Skeletal muscle tissue (tissue), 3 donors: ENCODE measurements at regions not wholly inside any gene's neighbourhood (a gene's known extent, or its start where the extent isn't known, plus 50 kb on each side); places are given as distances from the start of the nearest gene placed in this dataset.
A peak's percentile ranks its signal among the peaks of the same experiment; 100 is the strongest.

Experiments
- H3K27ac ChIP-seq: one replicate; pipeline ENCODE4 v1.7.0; 2013; ENCODE audit warnings: mild to moderate bottlenecking, low read depth, low read length, inconsistent platforms
- H3K27me3 ChIP-seq, 3 donors: one replicate each; pipeline ENCODE4 v1.7.0; 2013; ENCODE audit warnings: low read length in 3 of 3; ENCODE audit not compliant: control insufficient read depth in 3 of 3, insufficient read depth in 3 of 3
- H3K36me3 ChIP-seq, 3 donors: one replicate each; pipeline ENCODE4 v1.7.0; 2013; ENCODE audit warnings: low read length in 3 of 3; ENCODE audit not compliant: control insufficient read depth in 3 of 3, insufficient read depth in 3 of 3
- H3K4me1 ChIP-seq, 3 donors: one replicate each; pipeline ENCODE4 v1.7.0; 2013; ENCODE audit warnings: low read length in 3 of 3, mild to moderate bottlenecking in 3 of 3; ENCODE audit not compliant: control insufficient read depth in 3 of 3, insufficient read depth in 3 of 3
- H3K4me3 ChIP-seq, 3 donors: one replicate each; pipeline ENCODE4 v1.7.0; 2013; ENCODE audit warnings: low read length in 3 of 3
- H3K9ac ChIP-seq, 3 donors: one replicate each; pipeline ENCODE4 v1.7.0; 2013; ENCODE audit warnings: low read length in 3 of 3, mild to moderate bottlenecking in 3 of 3, moderate library complexity in 2 of 3, low read depth in 1 of 3
- H3K9me3 ChIP-seq, 3 donors: one replicate each; pipeline ENCODE4 v1.7.0; 2013; ENCODE audit warnings: low read length in 3 of 3; ENCODE audit not compliant: control insufficient read depth in 3 of 3
- donor health status: Osteomylitis.

- no peaks in the 10 kb centered on the region for H3K9me3 ChIP-seq
- no peaks in the 10 kb centered on the region for H3K27me3 ChIP-seq
- H3K27ac ChIP-seq = no peak overlapping the region
- H3K36me3 ChIP-seq = no peaks in the 10 kb centered on the region
- H3K4me1 ChIP-seq = peaks cover 0 to 4% (median 2%) of the 10 kb centered on the region in 3 donors
- no peak overlapping the region for H3K4me3 ChIP-seq
- H3K9ac ChIP-seq = no peak overlapping the region
Measured at GRCh38 chr2:182521453-182522404, 94.9 kb upstream of the PDE1A start.

DNA sequence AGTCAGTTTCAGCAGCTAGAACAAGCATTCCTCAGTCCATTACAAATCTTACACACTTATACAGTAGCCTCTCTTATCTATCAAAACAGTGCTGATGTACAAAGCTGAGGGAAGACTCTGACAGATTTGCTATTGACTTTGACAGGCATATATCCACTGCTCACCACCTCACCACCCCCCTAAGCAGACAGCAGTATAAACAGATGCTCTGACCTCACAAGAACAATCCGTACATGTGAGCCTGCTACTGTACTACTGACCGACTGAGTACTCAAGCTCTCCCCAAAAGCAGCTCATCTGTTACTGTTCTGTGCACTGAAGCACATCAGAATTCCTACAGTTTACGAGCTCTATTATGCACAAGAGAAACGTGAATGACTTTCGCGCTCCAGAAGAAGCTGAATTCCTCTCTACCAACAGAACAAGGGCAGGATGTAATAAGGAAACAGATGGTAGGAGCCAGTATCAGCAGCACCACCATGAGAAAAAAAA, 95.6 kb upstream of the PDE1A start:
- no peaks in the 10 kb centered on the region for H3K36me3 ChIP-seq
- H3K9me3 ChIP-seq = no peaks in the 10 kb centered on the region
- H3K27ac ChIP-seq = no peak overlapping the region
- no peaks in the 10 kb centered on the region for H3K27me3 ChIP-seq
- peak overlapping the region in 1 of 3 donors; percentile 17 for H3K9ac ChIP-seq
- H3K4me3 ChIP-seq = peak overlapping the region in 1 of 3 donors; percentile 59
- peaks cover 0 to 4% (median 2%) of the 10 kb centered on the region in 3 donors for H3K4me1 ChIP-seq

DNA sequence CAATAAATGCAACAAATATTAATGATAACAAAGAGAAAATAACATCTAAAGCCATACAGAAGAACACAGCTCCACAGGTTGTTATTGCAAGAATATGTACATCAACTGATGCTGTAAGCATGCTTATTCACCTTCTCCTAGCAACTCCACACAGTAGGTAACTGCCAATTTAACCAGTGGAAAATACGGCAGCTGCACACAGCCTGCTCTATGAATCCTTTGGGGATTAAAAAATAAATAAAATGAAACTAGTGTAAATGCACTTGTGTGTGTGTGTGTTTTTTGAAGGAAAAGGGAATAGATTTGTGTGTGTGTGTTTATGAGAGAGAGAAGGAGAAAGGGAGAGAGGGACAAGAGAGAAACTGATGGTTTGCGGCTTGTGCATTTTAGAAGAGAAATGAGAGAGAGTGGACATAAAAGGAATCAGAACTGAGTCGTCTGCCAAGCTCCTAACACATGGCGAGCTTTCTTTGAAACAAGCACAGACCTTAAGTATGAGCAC, 96.2 kb upstream of the PDE1A start:
- Histone ChIP-seq H3K36me3 (no peaks in the 10 kb centered on the region), H3K27ac (no peak overlapping the region), H3K9ac (no peak overlapping the region), H3K9me3 (no peaks in the 10 kb centered on the region), H3K4me3 (peak overlapping the region in 1 of 3 donors; percentile 59), H3K27me3 (no peaks in the 10 kb centered on the region), H3K4me1 (peaks cover 0 to 4% (median 2%) of the 10 kb centered on the region in 3 donors)

- no peak overlapping the region for H3K4me3 ChIP-seq
- no peaks in the 10 kb centered on the region for H3K27me3 ChIP-seq
- H3K27ac ChIP-seq = no peak overlapping the region
- no peaks in the 10 kb centered on the region for H3K9me3 ChIP-seq
- no peaks in the 10 kb centered on the region for H3K4me1 ChIP-seq
- no peak overlapping the region for H3K9ac ChIP-seq
- no peaks in the 10 kb centered on the region for H3K36me3 ChIP-seq
Measured at GRCh38 chr2:182530636-182531035, 103.8 kb upstream of the PDE1A start.

DNA sequence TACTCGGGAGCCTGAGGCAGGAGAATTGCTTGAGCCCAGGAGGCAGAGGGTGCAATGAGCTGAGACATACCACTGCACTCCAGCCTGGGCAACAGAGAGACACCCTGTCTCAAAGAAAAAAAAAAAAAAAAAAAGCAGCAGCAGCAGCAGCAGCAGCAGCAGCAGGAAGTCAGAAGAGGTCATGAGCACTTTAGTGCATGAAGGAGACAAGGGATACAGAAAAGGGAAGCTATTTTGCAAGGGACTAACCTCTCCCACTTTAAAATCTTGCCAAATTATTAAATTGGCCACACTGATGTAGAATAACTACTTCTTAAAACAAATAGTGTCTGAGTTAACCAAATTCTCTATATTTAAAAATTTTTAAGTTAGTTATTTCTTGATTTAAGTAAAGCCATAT, 113.4 kb upstream of the PDE1A start:
- Histone ChIP-seq H3K27ac (no peak overlapping the region), H3K36me3 (no peaks in the 10 kb centered on the region), H3K27me3 (no peaks in the 10 kb centered on the region), H3K9ac (no peak overlapping the region), H3K4me1 (peaks cover 0 to 2% (median 0%) of the 10 kb centered on the region in 3 donors), H3K9me3 (no peaks in the 10 kb centered on the region), H3K4me3 (no peak overlapping the region)

DNA sequence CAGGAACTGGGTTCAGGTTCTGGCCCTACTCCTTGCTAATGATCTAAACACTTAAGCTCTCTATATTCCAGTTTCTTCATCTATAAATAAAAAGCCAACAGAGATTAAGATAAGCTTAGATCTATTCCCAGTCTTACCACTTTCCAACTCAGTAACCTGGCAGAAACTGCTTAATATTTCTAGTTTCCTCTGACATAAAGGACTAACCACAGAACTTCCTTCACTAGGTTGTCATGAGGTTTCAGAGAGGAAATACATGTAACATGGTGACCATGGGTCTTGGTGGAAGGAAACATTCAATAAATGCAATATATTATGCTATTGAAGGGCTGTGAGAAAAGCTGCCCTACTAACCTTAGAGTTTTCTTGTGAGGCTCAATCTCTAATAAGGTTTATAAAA, 114.4 kb upstream of the PDE1A start:
- H3K36me3 ChIP-seq = no peaks in the 10 kb centered on the region
- no peak overlapping the region for H3K4me3 ChIP-seq
- H3K9me3 ChIP-seq = no peaks in the 10 kb centered on the region
- H3K9ac ChIP-seq = no peak overlapping the region
- H3K4me1 ChIP-seq = peaks cover 0 to 2% (median 0%) of the 10 kb centered on the region in 3 donors
- H3K27me3 ChIP-seq = no peaks in the 10 kb centered on the region
- H3K27ac ChIP-seq = no peak overlapping the region

DNA sequence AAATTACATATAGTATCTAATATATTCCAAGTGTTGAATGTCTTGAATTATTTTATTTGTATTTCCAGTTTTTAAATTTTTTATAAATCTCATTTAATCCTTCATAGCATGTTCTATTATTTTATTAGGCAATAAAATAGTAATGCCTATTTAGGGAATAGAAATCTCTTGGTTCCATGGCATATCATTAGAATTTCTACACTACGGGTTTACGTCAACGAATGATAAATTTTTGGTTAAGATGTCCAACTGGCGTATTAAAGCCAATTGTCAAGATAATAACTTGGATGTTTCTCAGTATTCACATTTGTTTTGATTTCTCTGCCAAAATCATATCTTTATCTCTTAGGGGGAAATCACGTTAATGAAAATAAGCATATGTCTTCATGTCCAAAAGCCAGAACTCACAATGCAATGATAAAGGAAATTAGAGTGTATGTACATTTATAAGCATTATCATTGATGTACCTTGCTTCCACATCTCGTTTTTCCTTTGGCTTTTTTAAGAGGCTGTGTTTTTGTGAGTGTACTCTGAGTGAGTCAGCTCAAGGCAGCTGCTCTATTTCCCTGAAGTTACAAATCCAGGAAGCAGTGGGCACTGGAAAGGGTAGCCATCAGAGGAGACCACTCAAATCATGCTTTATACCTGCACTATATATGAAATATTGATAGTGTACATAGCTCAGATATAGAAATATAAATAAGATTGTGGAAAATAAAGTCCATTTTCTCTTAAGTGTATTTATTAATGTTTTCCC, 115.8 kb upstream of the PDE1A start:
- H3K9me3 ChIP-seq = no peaks in the 10 kb centered on the region
- no peak overlapping the region for H3K4me3 ChIP-seq
- H3K4me1 ChIP-seq = peaks cover 0 to 2% (median 0%) of the 10 kb centered on the region in 3 donors
- H3K27ac ChIP-seq = no peak overlapping the region
- no peak overlapping the region for H3K9ac ChIP-seq
- H3K27me3 ChIP-seq = no peaks in the 10 kb centered on the region
- H3K36me3 ChIP-seq = no peaks in the 10 kb centered on the region

GRCh38 chr2:182543741-182544525, 117.1 kb upstream of the PDE1A start:
- no peaks in the 10 kb centered on the region for H3K36me3 ChIP-seq
- no peak overlapping the region for H3K9ac ChIP-seq
- peaks cover 0 to 2% (median 0%) of the 10 kb centered on the region in 3 donors for H3K4me1 ChIP-seq
- no peaks in the 10 kb centered on the region for H3K9me3 ChIP-seq
- no peak overlapping the region for H3K4me3 ChIP-seq
- H3K27me3 ChIP-seq = no peaks in the 10 kb centered on the region
- no peak overlapping the region for H3K27ac ChIP-seq

- Histone ChIP-seq H3K36me3 (no peaks in the 10 kb centered on the region), H3K27ac (no peak overlapping the region), H3K27me3 (no peaks in the 10 kb centered on the region), H3K9me3 (no peaks in the 10 kb centered on the region), H3K4me3 (no peak overlapping the region), H3K9ac (no peak overlapping the region), H3K4me1 (peaks cover 0 to 2% (median 0%) of the 10 kb centered on the region in 3 donors)
Measured at GRCh38 chr2:182545420-182546167, 118.8 kb upstream of the PDE1A start.
